Colonic mucosa (tissue), 4 donors: ENCODE measurements at regions not wholly inside any gene's neighbourhood (a gene's known extent, or its start where the extent isn't known, plus 50 kb on each side); places are given as distances from the start of the nearest gene placed in this dataset.

Experiments
- DNase-seq: peaks from one replicate; pipeline ENCODE4 v3.0.0-alpha.2; 2020
- H3K27ac ChIP-seq: fragments of 200-600 bp; one replicate; pipeline ENCODE4 v1.8.0; 2021
- H3K27me3 ChIP-seq: fragments of 200-600 bp; one replicate; pipeline ENCODE4 v1.8.0; 2021
- H3K36me3 ChIP-seq: fragments of 200-600 bp; one replicate; pipeline ENCODE4 v1.8.0; 2021
- H3K4me1 ChIP-seq: fragments of 200-600 bp; one replicate; pipeline ENCODE4 v1.8.0; 2021; ENCODE audit warnings: mild to moderate bottlenecking
- H3K4me3 ChIP-seq: fragments of 200-600 bp; one replicate; pipeline ENCODE4 v1.8.0; 2021
- H3K9ac ChIP-seq, 2 donors: one replicate each; pipeline ENCODE4 v1.7.0; 2013; ENCODE audit warnings: control low read depth in 2 of 2, low read depth in 2 of 2, low read length in 2 of 2
- H3K9me3 ChIP-seq: fragments of 200-600 bp; one replicate; pipeline ENCODE4 v1.8.0; 2021
- CTCF ChIP-seq: fragments of 200-600 bp; IDR thresholded peaks from one replicate; pipeline ENCODE4 v1.8.0; 2022; ENCODE audit warnings: antibody characterized with exemption, mild to moderate bottlenecking
- intact Hi-C: fragments of 100-400 bp; cut with DNase I; formaldehyde crosslinking; loops from one replicate; pipeline ENCODE4 v1.14.1; 2022
- donor health status: healthy.
- donor health status: DM: no; HTN: no; CAD: no.
- donor health status: DM: no; HTN: no; CAD: no.

GRCh38 chr1:30631700-30632099, 91.7 kb downstream of the MATN1 start:
- no peaks in the 10 kb centered on the region for H3K4me1 ChIP-seq
- no peak overlapping the region for H3K27ac ChIP-seq
- no peak for TF ChIP-seq CTCF
- H3K4me3 ChIP-seq = no peak overlapping the region
- H3K36me3 ChIP-seq = no peaks in the 10 kb centered on the region
- no peaks in the 10 kb centered on the region for H3K27me3 ChIP-seq
- no peak for DNase-seq
- H3K9me3 ChIP-seq = no peaks in the 10 kb centered on the region
- intact Hi-C loops = no loop called here
- H3K9ac ChIP-seq = no peak overlapping the region

GRCh38 chr1:30629501-30629900, 93.9 kb downstream of the MATN1 start:
- Histone ChIP-seq H3K36me3 (no peaks in the 10 kb centered on the region), H3K9me3 (no peaks in the 10 kb centered on the region), H3K27ac (no peak overlapping the region), H3K4me3 (no peak overlapping the region), H3K4me1 (no peaks in the 10 kb centered on the region), H3K27me3 (no peaks in the 10 kb centered on the region), H3K9ac (no peak overlapping the region)
- intact Hi-C loops = no loop called here
- no peak for DNase-seq
- no peak for TF ChIP-seq CTCF

- H3K27me3 ChIP-seq = no peaks in the 10 kb centered on the region
- DNase-seq = no peak
Observed at GRCh38 chr1:30627994-30628393, 95.4 kb downstream of the MATN1 start.

GRCh38 chr1:30627206-30627605, 96.2 kb downstream of the MATN1 start:
- no peak overlapping the region for H3K4me3 ChIP-seq
- no peaks in the 10 kb centered on the region for H3K9me3 ChIP-seq
- intact Hi-C loops = no loop called here
- no peak overlapping the region for H3K9ac ChIP-seq
- H3K4me1 ChIP-seq = no peaks in the 10 kb centered on the region
- no peak for TF ChIP-seq CTCF
- no peaks in the 10 kb centered on the region for H3K36me3 ChIP-seq
- H3K27ac ChIP-seq = no peak overlapping the region
- DNase-seq = no peak
- no peaks in the 10 kb centered on the region for H3K27me3 ChIP-seq

More at GRCh38 chr1:30627994-30628393, 95.4 kb downstream of the MATN1 start:
- Histone ChIP-seq H3K9ac (no peak overlapping the region), H3K36me3 (no peaks in the 10 kb centered on the region), H3K4me3 (no peak overlapping the region), H3K4me1 (no peaks in the 10 kb centered on the region), H3K27ac (no peak overlapping the region), H3K9me3 (no peaks in the 10 kb centered on the region)
- TF ChIP-seq CTCF = no peak
- intact Hi-C loops = no loop called here

GRCh38 chr1:30623431-30623830, 100.0 kb downstream of the MATN1 start:
- intact Hi-C loops = no loop called here
- DNase-seq = no peak

More at GRCh38 chr1:30623431-30623830, 100.0 kb downstream of the MATN1 start:
- Histone ChIP-seq H3K9ac (no peak overlapping the region), H3K4me3 (no peak overlapping the region), H3K4me1 (no peaks in the 10 kb centered on the region), H3K36me3 (no peaks in the 10 kb centered on the region), H3K9me3 (no peaks in the 10 kb centered on the region), H3K27me3 (no peaks in the 10 kb centered on the region), H3K27ac (no peak overlapping the region)
- no peak for TF ChIP-seq CTCF
